Panc1 (cell line): ENCODE measurements at regions not wholly inside any gene's neighbourhood (a gene's known extent, or its start where the extent isn't known, plus 50 kb on each side); places are given as distances from the start of the nearest gene placed in this dataset.

Source experiments
- ATAC-seq: fragments of 200-7000 bp; cut with Tn5 transposase; 2 replicates; pipeline ENCODE4 v1.9.1; 2020; ENCODE audit warnings: mild to moderate bottlenecking, moderate library complexity
- BruUV-seq: library from RNA; stranded (reverse); fragments of 400-500 nt; replicated peaks from 2 replicates; lab custom pipeline; 2021; lab: Mats Ljungman, UMichigan
- CTCF ChIA-PET: fragments of 300-600 bp; sonication (Branson Sonifier 250); formaldehyde crosslinking; loops from one replicate; lab custom pipeline; 2022; ENCODE audit warnings: antibody characterized with exemption; lab: Charles Lee
- POLR2A ChIA-PET: fragments of 300-600 bp; sonication (Branson Sonifier 250); formaldehyde crosslinking; loops from one replicate; lab custom pipeline; 2022; ENCODE audit warnings: antibody characterized with exemption; lab: Charles Lee
- DNase-seq: peaks from one replicate; pipeline ENCODE4 v3.0.0-alpha.2; 2010; ENCODE audit warnings: low read depth, low spot score
- H3K27ac ChIP-seq: 2 replicates; pipeline ENCODE4 v1.5.1; 2011; ENCODE audit warnings: mild to moderate bottlenecking, low read length, inconsistent platforms
- H3K27me3 ChIP-seq: fragments of 200-500 bp; sonication (Bioruptor generic); 2 replicates; pipeline ENCODE4 v1.6.0; 2014; ENCODE audit warnings: low read length, inconsistent platforms; ENCODE audit not compliant: control insufficient read depth, insufficient read depth
- H3K36me3 ChIP-seq: fragments of 200-500 bp; sonication (Bioruptor generic); 2 replicates; pipeline ENCODE4 v1.5.1; 2014; ENCODE audit warnings: inconsistent platforms, mild to moderate bottlenecking, low read length, moderate library complexity; ENCODE audit not compliant: control insufficient read depth, insufficient read depth
- H3K4me1 ChIP-seq: 2 replicates; pipeline ENCODE4 v1.5.1; 2011; ENCODE audit warnings: inconsistent platforms, mild to moderate bottlenecking, low read length, moderate library complexity; ENCODE audit not compliant: control insufficient read depth, insufficient read depth
- H3K4me3 ChIP-seq, 2 experiments: 2 replicates each; pipeline ENCODE4 v1.5.1; 2011 to 2012; ENCODE audit warnings: low read depth in 2 of 2, low read length in 2 of 2, mild to moderate bottlenecking in 2 of 2, inconsistent platforms in 1 of 2, moderate library complexity in 1 of 2
- H3K9me3 ChIP-seq: fragments of 200-500 bp; sonication (Bioruptor generic); 2 replicates; pipeline ENCODE4 v1.5.1; 2014; ENCODE audit warnings: low read depth, mild to moderate bottlenecking, inconsistent platforms, low read length, moderate library complexity; ENCODE audit not compliant: control insufficient read depth, insufficient read depth
- CTCF ChIP-seq: fragments of 450-650 bp; IDR thresholded peaks from 2 replicates; pipeline ENCODE4 v1.5.1; 2017; ENCODE audit warnings: mild to moderate bottlenecking
- POLR2AphosphoS5 ChIP-seq: IDR thresholded peaks from 2 replicates; pipeline ENCODE4 v1.6.1; 2012; ENCODE audit warnings: mild to moderate bottlenecking, low read depth, low read length, moderate library complexity
- REST ChIP-seq, 2 experiments: IDR thresholded peaks; 2 replicates each; pipeline ENCODE4 v1.6.1; 2011 to 2012; ENCODE audit warnings: low read depth in 2 of 2, control low read depth in 1 of 2, low read length in 1 of 2, mild to moderate bottlenecking in 1 of 2, moderate library complexity in 1 of 2; ENCODE audit not compliant: insufficient read depth in 1 of 2
- SIN3A ChIP-seq: IDR thresholded peaks from 2 replicates; pipeline ENCODE4 v1.6.1; 2012; ENCODE audit warnings: low read depth, mild to moderate bottlenecking, low read length, moderate library complexity, borderline replicate concordance; ENCODE audit not compliant: insufficient read depth
- TCF7L2 ChIP-seq: IDR thresholded peaks from 2 replicates; pipeline ENCODE4 v1.6.1; 2011; ENCODE audit warnings: mild to moderate bottlenecking, low read depth, low read length, inconsistent platforms
- in situ Hi-C: cut with HindIII; loops from 2 replicates; pipeline ENCODE4 v1.10.0; 2016; ENCODE audit warnings: low sequenced_read_pairs, low pct_unique_long_range_greater_than_20kb
- intact Hi-C: fragments of 100-400 bp; cut with micrococcal nuclease; formaldehyde crosslinking; loops from one replicate; pipeline ENCODE4 v1.10.0; 2022; ENCODE audit not compliant: unreplicated experiment

- CTCF ChIA-PET, result no interaction called here
- TF ChIP-seq POLR2AphosphoS5 (no peak), REST (IDR thresholded peaks at IDR 0.05; ENCODE audit: insufficient read depth in 1 of 2, low read depth in 2 of 2, low read length in 1 of 2) (no peak), TCF7L2 (no peak), SIN3A (no peak), CTCF (no peak)
- POLR2A ChIA-PET, result no interaction called here
- no TSS peak for BruUV-seq
- DNase-seq (no peak), ATAC-seq (no peak)
- H3K4me3 ChIP-seq, result no peak overlapping the region
- in situ Hi-C loops (no loop called here), intact Hi-C loops (no loop called here)
- H3K4me1 ChIP-seq, result no peaks in the 10 kb centered on the region
- H3K36me3 ChIP-seq, result no peaks in the 10 kb centered on the region
- no peaks in the 10 kb centered on the region for H3K27me3 ChIP-seq
- H3K27ac ChIP-seq, result no peak overlapping the region
- H3K9me3 ChIP-seq, result no peaks in the 10 kb centered on the region
These were observed 537.7 kb upstream of the PKDCC start for GRCh38 chr2:41510108-41510507.

GRCh38 chr2:41521211-41521610 lies 526.6 kb upstream of the PKDCC start:
- in situ Hi-C loops, result no loop called here
- intact Hi-C loops, result no loop called here
- DNase-seq (no peak), ATAC-seq (no peak)
- no peaks in the 10 kb centered on the region for H3K9me3 ChIP-seq
- TF ChIP-seq CTCF (no peak), REST (IDR thresholded peaks at IDR 0.05; ENCODE audit: insufficient read depth in 1 of 2, low read depth in 2 of 2, low read length in 1 of 2) (no peak), SIN3A (no peak), TCF7L2 (no peak), POLR2AphosphoS5 (no peak)
- ChIA-PET POLR2A (no interaction called here), CTCF (no interaction called here)
- BruUV-seq, result no TSS peak
- H3K4me1 ChIP-seq, result no peaks in the 10 kb centered on the region
- no peaks in the 10 kb centered on the region for H3K36me3 ChIP-seq
- no peaks in the 10 kb centered on the region for H3K27me3 ChIP-seq
- H3K27ac ChIP-seq, result no peak overlapping the region
- no peak overlapping the region for H3K4me3 ChIP-seq
